H4 (cell line): ENCODE measurements at regions not wholly inside any gene's neighbourhood (a gene's known extent, or its start where the extent isn't known, plus 50 kb on each side); places are given as distances from the start of the nearest gene placed in this dataset.
A peak's percentile ranks its signal among the peaks of the same experiment; 100 is the strongest.

Experiments
- DNase-seq: peaks from one replicate; pipeline ENCODE4 v3.0.0-alpha.2; 2015; ENCODE audit warnings: low spot score

- no peak for DNase-seq
Measured at GRCh38 chr18:22673182-22673862, 255.6 kb upstream of the CTAGE1 start.

- DNase-seq, result peak; percentile 56
Measured at GRCh38 chr18:22674272-22674671, 256.6 kb upstream of the CTAGE1 start.

- no peak for DNase-seq
Measured at GRCh38 chr18:22675006-22675405, 257.3 kb upstream of the CTAGE1 start.

GRCh38 chr18:22676423-22676822 is 256.7 kb upstream of the RBBP8 start:
- peak; percentile 22 for DNase-seq

- DNase-seq, result no peak
Measured at GRCh38 chr18:22678486-22678885, 254.6 kb upstream of the RBBP8 start.

GRCh38 chr18:22680944-22681343 is 252.2 kb upstream of the RBBP8 start:
- no peak for DNase-seq

GRCh38 chr18:22681908-22682307 is 251.2 kb upstream of the RBBP8 start:
- no peak for DNase-seq

- no peak for DNase-seq
Measured at GRCh38 chr18:22682720-22683119, 250.4 kb upstream of the RBBP8 start.

- peak; percentile 22 for DNase-seq
Measured at GRCh38 chr18:22683196-22683676, 249.9 kb upstream of the RBBP8 start.

GRCh38 chr18:22683786-22684185 is 249.3 kb upstream of the RBBP8 start:
- DNase-seq, result no peak

- DNase-seq, result no peak
Measured at GRCh38 chr18:22684268-22684667, 248.9 kb upstream of the RBBP8 start.

- DNase-seq, result no peak
Measured at GRCh38 chr18:22685788-22686187, 247.3 kb upstream of the RBBP8 start.

- no peak for DNase-seq
Measured at GRCh38 chr18:22687892-22688680, 245.0 kb upstream of the RBBP8 start.

- no peak for DNase-seq
Measured at GRCh38 chr18:22688877-22689496, 244.1 kb upstream of the RBBP8 start.

- no peak for DNase-seq
Measured at GRCh38 chr18:22689712-22690111, 243.4 kb upstream of the RBBP8 start.

- no peak for DNase-seq
Measured at GRCh38 chr18:22690556-22690955, 242.6 kb upstream of the RBBP8 start.

GRCh38 chr18:22691946-22692710 is 241.0 kb upstream of the RBBP8 start:
- DNase-seq, result no peak

- DNase-seq, result peak; percentile 84
Measured at GRCh38 chr18:22694954-22695353, 238.2 kb upstream of the RBBP8 start.

- DNase-seq, result no peak
Measured at GRCh38 chr18:22695674-22696073, 237.5 kb upstream of the RBBP8 start.

GRCh38 chr18:22697561-22697960 is 235.6 kb upstream of the RBBP8 start:
- no peak for DNase-seq

GRCh38 chr18:22698711-22699110 is 234.4 kb upstream of the RBBP8 start:
- DNase-seq, result no peak

- no peak for DNase-seq
Measured at GRCh38 chr18:22699629-22700028, 233.5 kb upstream of the RBBP8 start.
